ENCODE measurements at regions not wholly inside any gene's neighbourhood (a gene's known extent, or its start where the extent isn't known, plus 50 kb on each side); places are given as distances from the start of the nearest gene placed in this dataset.

DNA sequence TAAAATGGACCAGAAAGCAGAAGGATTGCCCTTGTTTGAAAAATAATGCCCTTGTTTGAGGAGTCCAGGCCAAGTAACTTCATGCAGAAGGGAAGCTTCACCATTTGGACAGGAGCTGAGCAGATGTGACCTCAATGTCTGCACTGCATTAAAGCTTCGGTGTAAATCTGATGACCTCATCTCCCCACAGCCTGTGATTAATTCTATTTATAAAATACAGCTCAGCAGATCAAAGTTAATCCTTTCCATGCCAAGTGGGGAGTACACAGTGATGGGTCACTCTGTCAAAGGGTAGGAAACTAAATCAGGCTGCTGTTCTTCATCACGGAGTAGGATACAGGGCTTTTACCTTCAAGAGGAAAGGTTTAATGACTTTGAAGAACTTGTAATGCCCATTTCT, 533.7 kb downstream of the RPS29 start:
- H3K36me3 Mint-ChIP-seq (ENCODE audit: unreplicated experiment) = no peaks in the 10 kb centered on the region
- H3K27ac Mint-ChIP-seq (ENCODE audit: unreplicated experiment) = no peak overlapping the region
- no peak for DNase-seq
- no peak overlapping the region for H3K4me3 Mint-ChIP-seq (ENCODE audit: unreplicated experiment)
- peaks cover 6% of the 10 kb centered on the region for H3K27me3 Mint-ChIP-seq (ENCODE audit: unreplicated experiment)
- H3K9me3 Mint-ChIP-seq (ENCODE audit: unreplicated experiment) = no peaks in the 10 kb centered on the region
- no peaks in the 10 kb centered on the region for H3K4me1 Mint-ChIP-seq (ENCODE audit: low read depth, unreplicated experiment)
- TF ChIP-seq, protein P1, sequence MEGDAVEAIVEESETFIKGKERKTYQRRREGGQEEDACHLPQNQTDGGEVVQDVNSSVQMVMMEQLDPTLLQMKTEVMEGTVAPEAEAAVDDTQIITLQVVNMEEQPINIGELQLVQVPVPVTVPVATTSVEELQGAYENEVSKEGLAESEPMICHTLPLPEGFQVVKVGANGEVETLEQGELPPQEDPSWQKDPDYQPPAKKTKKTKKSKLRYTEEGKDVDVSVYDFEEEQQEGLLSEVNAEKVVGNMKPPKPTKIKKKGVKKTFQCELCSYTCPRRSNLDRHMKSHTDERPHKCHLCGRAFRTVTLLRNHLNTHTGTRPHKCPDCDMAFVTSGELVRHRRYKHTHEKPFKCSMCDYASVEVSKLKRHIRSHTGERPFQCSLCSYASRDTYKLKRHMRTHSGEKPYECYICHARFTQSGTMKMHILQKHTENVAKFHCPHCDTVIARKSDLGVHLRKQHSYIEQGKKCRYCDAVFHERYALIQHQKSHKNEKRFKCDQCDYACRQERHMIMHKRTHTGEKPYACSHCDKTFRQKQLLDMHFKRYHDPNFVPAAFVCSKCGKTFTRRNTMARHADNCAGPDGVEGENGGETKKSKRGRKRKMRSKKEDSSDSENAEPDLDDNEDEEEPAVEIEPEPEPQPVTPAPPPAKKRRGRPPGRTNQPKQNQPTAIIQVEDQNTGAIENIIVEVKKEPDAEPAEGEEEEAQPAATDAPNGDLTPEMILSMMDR (IDR thresholded peaks at IDR 0.05; ENCODE audit: partially characterized antibody, unreplicated experiment) = no peak

DNA sequence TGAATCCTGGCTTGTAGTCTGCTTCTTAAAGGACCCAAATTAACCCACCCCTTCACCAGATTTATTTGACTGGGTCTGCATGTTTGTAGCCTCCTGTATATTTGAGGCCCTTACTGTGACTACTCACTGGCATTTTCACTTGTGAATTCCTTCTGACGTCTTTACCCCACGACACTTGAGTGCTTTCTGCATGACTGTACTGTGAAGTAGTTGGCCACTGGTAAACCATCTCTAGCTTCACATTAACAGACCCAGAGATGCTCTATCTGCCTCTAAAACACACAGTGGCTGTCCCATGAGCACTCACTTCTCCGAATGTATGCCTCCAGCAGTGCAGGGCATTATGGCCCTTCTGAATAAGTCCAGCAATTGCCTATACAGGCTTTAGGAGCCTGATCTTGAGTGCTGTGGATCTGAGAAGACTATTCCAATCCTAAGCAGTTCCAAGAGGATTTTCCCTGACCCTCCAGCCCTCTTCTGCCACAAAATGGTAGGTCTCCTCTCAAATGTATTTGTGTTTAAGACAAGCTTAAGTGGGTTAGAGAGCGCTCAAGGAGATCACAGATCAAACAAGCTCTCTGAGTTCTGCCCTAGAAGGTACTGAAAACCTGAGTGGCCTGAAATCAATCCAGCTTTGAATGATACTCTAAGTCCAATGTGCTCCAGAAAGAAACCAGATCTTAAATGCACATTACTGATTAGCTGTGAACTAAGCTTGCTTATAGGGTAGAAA, 534.7 kb downstream of the RPS29 start:
- TF ChIP-seq, protein P1 (IDR thresholded peaks at IDR 0.05; ENCODE audit: partially characterized antibody, unreplicated experiment) = no peak
- Mint-ChIP-seq H3K4me1 (ENCODE audit: low read depth, unreplicated experiment) (no peaks in the 10 kb centered on the region), H3K4me3 (ENCODE audit: unreplicated experiment) (no peak overlapping the region), H3K27ac (ENCODE audit: unreplicated experiment) (no peak overlapping the region), H3K27me3 (ENCODE audit: unreplicated experiment) (peaks cover 6% of the 10 kb centered on the region), H3K9me3 (ENCODE audit: unreplicated experiment) (no peaks in the 10 kb centered on the region), H3K36me3 (ENCODE audit: unreplicated experiment) (no peaks in the 10 kb centered on the region)
- no peak for DNase-seq

GRCh38 chr14:49050822-49051221, 535.4 kb downstream of the RPS29 start:
- no peak overlapping the region for H3K27ac Mint-ChIP-seq (ENCODE audit: unreplicated experiment)
- H3K27me3 Mint-ChIP-seq (ENCODE audit: unreplicated experiment) = peaks cover 6% of the 10 kb centered on the region
- H3K4me1 Mint-ChIP-seq (ENCODE audit: low read depth, unreplicated experiment) = no peaks in the 10 kb centered on the region
- DNase-seq = no peak
- H3K36me3 Mint-ChIP-seq (ENCODE audit: unreplicated experiment) = no peaks in the 10 kb centered on the region
- H3K9me3 Mint-ChIP-seq (ENCODE audit: unreplicated experiment) = no peaks in the 10 kb centered on the region
- TF ChIP-seq, protein P1 (IDR thresholded peaks at IDR 0.05; ENCODE audit: partially characterized antibody, unreplicated experiment) = no peak
- H3K4me3 Mint-ChIP-seq (ENCODE audit: unreplicated experiment) = no peak overlapping the region

GRCh38 chr14:49049711-49050110, 536.5 kb downstream of the RPS29 start:
- DNase-seq = no peak
- H3K27ac Mint-ChIP-seq (ENCODE audit: unreplicated experiment) = no peak overlapping the region

GRCh38 chr14:49044981-49045380, 541.2 kb downstream of the RPS29 start:
- Mint-ChIP-seq H3K9me3 (ENCODE audit: unreplicated experiment) (no peaks in the 10 kb centered on the region), H3K27ac (ENCODE audit: unreplicated experiment) (no peak overlapping the region), H3K36me3 (ENCODE audit: unreplicated experiment) (no peaks in the 10 kb centered on the region)

More at GRCh38 chr14:49049711-49050110, 536.5 kb downstream of the RPS29 start:
- Mint-ChIP-seq H3K4me3 (ENCODE audit: unreplicated experiment) (no peak overlapping the region), H3K4me1 (ENCODE audit: low read depth, unreplicated experiment) (no peaks in the 10 kb centered on the region), H3K36me3 (ENCODE audit: unreplicated experiment) (no peaks in the 10 kb centered on the region), H3K27me3 (ENCODE audit: unreplicated experiment) (peaks cover 6% of the 10 kb centered on the region), H3K9me3 (ENCODE audit: unreplicated experiment) (no peaks in the 10 kb centered on the region)
- TF ChIP-seq, protein P1 (IDR thresholded peaks at IDR 0.05; ENCODE audit: partially characterized antibody, unreplicated experiment) = no peak

More at GRCh38 chr14:49044981-49045380, 541.2 kb downstream of the RPS29 start:
- no peaks in the 10 kb centered on the region for H3K4me1 Mint-ChIP-seq (ENCODE audit: low read depth, unreplicated experiment)
- no peak for DNase-seq
- no peaks in the 10 kb centered on the region for H3K27me3 Mint-ChIP-seq (ENCODE audit: unreplicated experiment)
- no peak overlapping the region for H3K4me3 Mint-ChIP-seq (ENCODE audit: unreplicated experiment)
- TF ChIP-seq, protein P1 (IDR thresholded peaks at IDR 0.05; ENCODE audit: partially characterized antibody, unreplicated experiment) = no peak

Data from glutamatergic neuron (in vitro differentiated cells).